ENCODE measurements at regions not wholly inside any gene's neighbourhood (a gene's known extent, or its start where the extent isn't known, plus 50 kb on each side); places are given as distances from the start of the nearest gene placed in this dataset.

DNA sequence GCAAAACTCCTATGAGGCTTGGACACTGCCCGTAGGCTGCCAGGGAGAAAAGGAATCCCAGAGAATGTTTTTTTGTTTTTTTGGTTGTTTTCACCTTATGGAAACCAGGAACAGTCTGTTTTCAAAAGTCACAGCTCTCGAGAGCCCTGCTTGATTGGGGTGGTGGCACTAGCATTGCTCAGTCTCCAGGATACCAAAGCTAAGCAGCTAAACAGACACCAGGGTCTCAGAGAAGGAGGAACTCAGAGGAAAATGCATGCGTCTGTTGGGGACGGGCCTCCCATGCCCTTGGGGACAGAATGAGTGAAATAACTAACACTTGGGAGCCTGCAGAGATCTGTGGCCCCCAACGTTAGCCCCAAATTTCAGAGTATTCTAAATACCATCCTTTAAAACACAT is 178.8 kb downstream of the SOX9 start:
- no peak for FAIRE-seq
- Histone ChIP-seq H3K79me2 (ENCODE audit: control insufficient read depth, insufficient read depth, low read length) (no peaks in the 10 kb centered on the region), H3K9me1 (replicated peaks; ENCODE audit: control insufficient read depth, extremely low read depth, insufficient read depth, low read length) (no peaks in the 10 kb centered on the region), H3K4me2 (ENCODE audit: insufficient read depth, low read length) (no peak overlapping the region), H3K4me1 (ENCODE audit: control insufficient read depth, extremely low read depth, insufficient read depth, low read length) (no peaks in the 10 kb centered on the region), H3K27me3 (ENCODE audit: control insufficient read depth in 2 of 2, insufficient read depth in 2 of 2, low read length in 2 of 2) (no peaks in the 10 kb centered on the region), H4K20me1 (replicated peaks; ENCODE audit: control insufficient read depth, extremely low read depth, insufficient read depth, low read length) (no peaks in the 10 kb centered on the region), H3K9ac (replicated peaks; ENCODE audit: extremely low read depth, insufficient read depth, low read length) (no peak overlapping the region), H2AFZ (ENCODE audit: low read depth, low read length) (no peak overlapping the region), H3K4me3 (replicated peaks in 1 of 3; ENCODE audit: insufficient read depth in 1 of 3, low read depth in 1 of 3, low read length in 3 of 3) (no peak overlapping the region), H3K9me3 (replicated peaks; ENCODE audit: control insufficient read depth, insufficient read depth, low read length) (peaks cover 5% of the 10 kb centered on the region), H3K36me3 (ENCODE audit: control insufficient read depth in 2 of 2, extremely low read depth in 1 of 2, insufficient read depth in 2 of 2, low read length in 2 of 2) (no peaks in the 10 kb centered on the region), H3K27ac (ENCODE audit: insufficient read depth, low read depth, low read length) (no peak overlapping the region)
- intact Hi-C loops (cut with micrococcal nuclease) = no loop called here
- ChIA-PET CTCF (no interaction called here), POLR2A (no interaction called here)
- no TSS peak for BruUV-seq (replicated peaks)
- TF ChIP-seq EZH2 (IDR thresholded peaks at IDR 0.05; ENCODE audit: borderline replicate concordance, low read depth, low read length, severe bottlenecking) (no peak), JUN (IDR thresholded peaks at IDR 0.05; ENCODE audit: borderline replicate concordance, insufficient read depth, insufficient read length, low read depth) (no peak), POLR2A (IDR thresholded peaks at IDR 0.05; ENCODE audit: low read depth, low read length) (no peak), MYC (IDR thresholded peaks at IDR 0.05; ENCODE audit: low read depth, low read length) (no peak), FOS (IDR thresholded peaks at IDR 0.05; ENCODE audit: borderline replicate concordance, insufficient read depth, low read length) (no peak), GATA2 (IDR thresholded peaks at IDR 0.05; ENCODE audit: insufficient read depth, insufficient read length, low read depth, low read length) (no peak), POLR2AphosphoS5 (IDR thresholded peaks at IDR 0.05; ENCODE audit: insufficient read depth, low read depth, low read length) (no peak)
- TF ChIP-seq, protein P1, sequence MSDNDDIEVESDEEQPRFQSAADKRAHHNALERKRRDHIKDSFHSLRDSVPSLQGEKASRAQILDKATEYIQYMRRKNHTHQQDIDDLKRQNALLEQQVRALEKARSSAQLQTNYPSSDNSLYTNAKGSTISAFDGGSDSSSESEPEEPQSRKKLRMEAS (IDR thresholded peaks at IDR 0.05; ENCODE audit: insufficient read depth, insufficient read length) = no peak
- TF ChIP-seq, protein P2, sequence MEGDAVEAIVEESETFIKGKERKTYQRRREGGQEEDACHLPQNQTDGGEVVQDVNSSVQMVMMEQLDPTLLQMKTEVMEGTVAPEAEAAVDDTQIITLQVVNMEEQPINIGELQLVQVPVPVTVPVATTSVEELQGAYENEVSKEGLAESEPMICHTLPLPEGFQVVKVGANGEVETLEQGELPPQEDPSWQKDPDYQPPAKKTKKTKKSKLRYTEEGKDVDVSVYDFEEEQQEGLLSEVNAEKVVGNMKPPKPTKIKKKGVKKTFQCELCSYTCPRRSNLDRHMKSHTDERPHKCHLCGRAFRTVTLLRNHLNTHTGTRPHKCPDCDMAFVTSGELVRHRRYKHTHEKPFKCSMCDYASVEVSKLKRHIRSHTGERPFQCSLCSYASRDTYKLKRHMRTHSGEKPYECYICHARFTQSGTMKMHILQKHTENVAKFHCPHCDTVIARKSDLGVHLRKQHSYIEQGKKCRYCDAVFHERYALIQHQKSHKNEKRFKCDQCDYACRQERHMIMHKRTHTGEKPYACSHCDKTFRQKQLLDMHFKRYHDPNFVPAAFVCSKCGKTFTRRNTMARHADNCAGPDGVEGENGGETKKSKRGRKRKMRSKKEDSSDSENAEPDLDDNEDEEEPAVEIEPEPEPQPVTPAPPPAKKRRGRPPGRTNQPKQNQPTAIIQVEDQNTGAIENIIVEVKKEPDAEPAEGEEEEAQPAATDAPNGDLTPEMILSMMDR (IDR thresholded peaks at IDR 0.05; ENCODE audit: extremely low read depth in 1 of 2, insufficient read depth in 1 of 2, low read depth in 1 of 2, low read length in 2 of 2) = no peak
- no peak for DNase-seq (ENCODE audit: low read depth, low spot score)
- dilution Hi-C loops (cut with MboI; ENCODE audit: extremely low pct_ligation_motif_present, low sequenced_read_pairs) = no loop called here
